NCI-H1694 treated with DMSO at 0.1 percent for 48 hours (cell line): ENCODE measurements at regions not wholly inside any gene's neighbourhood (a gene's known extent, or its start where the extent isn't known, plus 50 kb on each side); places are given as distances from the start of the nearest gene placed in this dataset.
"Not testable (repeated sequence)": the region's sequence is repeated elsewhere in the genome, so short reads cannot be mapped to it uniquely, and the experiment has no call there.

Source experiments
- DNase-seq: peaks from one replicate; lab custom pipeline; 2025; lab: John Stamatoyannopoulos, UW

DNA sequence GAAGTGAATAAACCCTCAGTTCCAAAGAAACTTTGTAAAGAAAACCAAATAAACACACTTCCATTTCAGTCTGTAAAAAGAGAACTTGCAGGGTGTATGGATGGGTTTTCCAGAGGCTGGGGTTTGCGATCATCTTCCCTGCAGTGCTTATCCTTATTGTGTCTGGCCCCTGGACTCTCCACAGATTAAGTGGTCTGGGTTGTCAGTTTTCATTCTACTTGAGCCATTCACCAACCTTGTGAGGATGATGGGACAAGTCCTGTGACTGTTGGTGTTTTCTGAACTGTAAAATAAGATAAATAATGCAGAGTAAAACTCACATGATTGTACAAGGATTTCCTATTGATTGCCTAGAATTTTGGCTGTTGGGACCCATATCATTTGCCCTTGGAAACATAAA, 166.1 kb upstream of the MOCS2 start:
- DNase-seq: no peak

DNA sequence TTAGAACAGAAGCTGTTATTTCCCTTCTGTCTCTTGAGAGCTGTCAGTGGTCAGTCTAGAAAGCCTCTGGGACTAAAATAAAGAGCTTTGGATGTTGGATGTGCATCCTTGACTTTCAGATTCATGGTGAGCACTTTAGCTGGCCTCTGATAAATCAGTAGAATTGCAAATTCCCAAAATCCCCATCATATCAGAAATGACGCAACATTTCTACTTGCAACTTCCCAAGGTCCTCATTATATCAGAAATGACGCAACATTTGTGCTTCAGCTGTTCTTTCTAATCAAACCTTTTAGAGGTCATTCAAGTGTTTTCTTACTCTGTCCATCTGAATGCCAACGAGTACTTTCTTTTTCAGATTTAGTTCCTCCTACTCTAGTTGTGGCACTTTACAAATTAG, 167.3 kb upstream of the MOCS2 start:
- no peak for DNase-seq

DNA sequence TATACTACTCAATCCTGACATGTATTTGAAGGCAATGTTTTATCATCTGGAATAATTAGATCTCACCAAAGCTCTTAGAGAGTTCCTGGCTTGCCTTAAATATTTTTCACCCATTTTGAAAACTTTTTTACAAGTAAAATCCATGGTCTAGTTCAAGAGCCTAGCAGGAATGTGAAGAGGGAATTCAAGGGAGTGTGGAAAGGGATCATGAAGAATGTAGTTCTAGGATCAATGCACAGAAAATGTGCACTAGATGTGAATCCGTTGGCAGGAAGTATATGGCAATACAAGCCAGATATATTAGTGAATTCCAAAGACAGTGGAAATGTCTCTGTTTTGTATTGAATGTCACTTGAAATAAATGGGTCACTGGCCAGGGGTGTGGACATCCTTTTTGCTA, 167.9 kb upstream of the MOCS2 start:
- no peak for DNase-seq

DNA sequence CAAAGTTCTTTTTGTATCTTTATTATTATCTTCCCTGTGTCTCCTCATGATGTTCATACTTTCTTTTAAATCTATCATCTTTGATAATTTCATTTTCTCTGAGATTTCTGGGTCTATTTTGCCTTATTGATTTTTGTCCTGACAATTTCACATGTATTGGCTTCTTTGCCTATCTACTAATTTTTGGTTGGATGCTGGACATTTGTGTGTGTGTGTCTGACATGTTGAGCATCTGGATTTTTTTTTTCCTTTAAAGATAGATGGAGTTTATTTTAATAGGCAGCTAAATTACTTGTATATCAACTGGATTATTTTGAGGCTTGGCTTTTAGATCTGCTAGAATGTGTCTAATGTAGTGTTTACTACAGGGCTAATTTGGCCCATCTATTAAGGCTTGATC, 178.0 kb upstream of the MOCS2 start:
- no peak for DNase-seq

DNA sequence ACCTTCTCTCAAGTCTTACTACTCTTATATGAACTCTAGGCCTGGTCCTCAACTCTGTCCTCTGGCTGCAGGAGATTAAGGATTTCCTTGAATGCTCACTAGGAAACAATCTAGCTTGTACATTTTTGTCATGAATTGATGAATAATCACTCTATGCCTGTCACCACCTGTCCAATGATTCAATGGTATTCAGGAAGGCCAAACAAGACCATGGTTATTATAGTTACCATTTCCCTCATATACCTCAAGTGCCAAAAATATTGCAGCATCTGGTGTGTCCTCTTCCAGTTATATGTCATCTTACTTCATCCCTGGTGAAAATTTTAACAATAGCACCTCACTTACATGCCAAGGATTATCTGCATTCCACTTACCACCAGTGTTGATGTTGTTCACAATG, 179.0 kb upstream of the MOCS2 start:
- no peak for DNase-seq

DNA sequence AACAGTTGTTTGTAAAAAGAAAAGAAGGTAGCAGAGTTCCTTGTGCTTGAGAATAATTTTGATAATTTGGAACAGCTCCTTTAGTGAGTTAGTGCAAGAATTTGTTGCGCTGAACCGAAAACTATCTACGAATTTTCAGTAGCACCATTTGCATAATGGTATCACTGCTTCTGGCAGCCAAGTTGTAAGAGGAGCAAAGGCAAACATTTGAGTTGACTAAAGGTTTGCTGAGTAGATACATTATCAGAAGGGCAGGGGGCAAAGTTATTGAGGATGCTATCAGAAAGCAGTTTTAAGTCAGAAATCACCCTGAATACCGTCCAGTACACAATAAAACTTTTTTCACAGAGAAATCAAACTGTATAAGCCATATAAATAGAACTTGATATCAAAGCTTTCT, 181.5 kb upstream of the MOCS2 start:
- DNase-seq: no peak

DNA sequence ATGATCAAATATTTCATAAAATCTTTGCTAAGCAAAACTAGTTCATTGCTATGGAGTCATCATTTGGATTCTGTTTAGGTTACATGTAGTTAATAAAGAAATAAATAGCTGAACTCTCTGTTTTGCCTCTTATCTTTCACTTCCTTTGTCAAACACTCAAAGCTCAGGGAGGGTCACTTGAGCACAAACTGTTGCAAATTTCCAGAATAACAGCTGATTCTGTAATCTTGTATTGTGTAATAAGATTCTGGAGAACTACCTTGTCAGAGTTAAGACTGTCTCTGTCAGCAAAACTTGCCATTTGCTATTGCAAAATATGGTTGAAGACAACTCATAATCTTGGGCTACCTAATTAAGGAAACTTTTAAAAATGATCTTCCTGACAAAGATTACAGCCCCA, 182.0 kb upstream of the MOCS2 start:
- DNase-seq: no peak

DNA sequence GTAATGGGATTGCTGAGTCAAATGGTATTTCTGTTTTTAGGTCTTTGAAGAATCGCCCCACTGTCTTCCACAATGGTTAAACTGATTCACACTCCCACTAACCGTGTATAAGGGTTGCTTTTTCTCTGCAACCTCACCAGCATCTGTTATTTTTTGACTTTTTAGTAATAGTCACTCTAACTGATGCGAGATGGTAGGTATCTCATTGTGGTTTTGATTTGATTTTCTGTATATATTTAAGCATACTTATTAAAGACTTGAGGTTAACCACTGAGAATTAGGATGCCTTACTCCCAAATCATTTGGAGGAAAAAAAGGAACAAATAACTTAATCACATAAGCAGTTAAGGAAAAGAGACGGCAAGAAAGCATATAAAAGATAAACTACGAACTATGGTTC, 181.6 kb upstream of the FST start:
- DNase-seq: no peak

DNA sequence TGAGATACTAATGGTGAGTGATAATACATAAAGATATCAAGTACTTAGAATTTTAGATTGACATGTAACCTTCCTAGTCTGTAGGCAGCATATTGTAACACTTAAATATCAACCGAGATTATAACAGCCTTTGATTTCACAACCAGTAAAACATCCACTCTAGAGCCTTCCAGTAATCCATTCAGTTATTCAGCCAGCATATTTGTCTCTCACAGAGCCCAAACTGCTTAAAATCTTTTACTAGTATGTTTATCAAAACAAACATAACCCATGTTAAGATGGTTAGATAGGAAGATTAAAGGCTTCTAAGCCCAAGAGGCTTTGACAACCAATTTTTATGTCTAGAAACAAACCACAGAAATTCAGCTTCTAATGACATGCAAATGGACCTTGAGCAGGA, 177.9 kb upstream of the FST start:
- no peak for DNase-seq

DNA sequence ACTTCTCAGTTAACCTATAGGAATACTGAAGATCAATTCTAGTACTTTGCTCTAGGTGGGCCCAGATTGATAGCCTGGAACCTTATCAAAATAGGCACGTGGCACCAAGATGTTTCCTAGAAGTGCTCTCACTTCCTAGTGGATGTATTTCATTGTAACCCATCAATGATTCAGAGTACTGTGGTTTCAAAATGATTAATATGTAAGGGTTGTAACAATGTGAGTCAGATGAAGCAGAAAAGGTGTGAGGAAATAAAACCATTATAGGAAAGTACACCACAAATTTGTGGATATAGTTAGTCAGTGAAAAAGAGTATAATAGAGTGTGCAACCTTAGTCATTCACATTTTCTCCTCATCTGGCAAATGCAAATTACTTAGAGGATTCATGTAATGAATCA, 177.3 kb upstream of the FST start:
- DNase-seq: no peak

DNA sequence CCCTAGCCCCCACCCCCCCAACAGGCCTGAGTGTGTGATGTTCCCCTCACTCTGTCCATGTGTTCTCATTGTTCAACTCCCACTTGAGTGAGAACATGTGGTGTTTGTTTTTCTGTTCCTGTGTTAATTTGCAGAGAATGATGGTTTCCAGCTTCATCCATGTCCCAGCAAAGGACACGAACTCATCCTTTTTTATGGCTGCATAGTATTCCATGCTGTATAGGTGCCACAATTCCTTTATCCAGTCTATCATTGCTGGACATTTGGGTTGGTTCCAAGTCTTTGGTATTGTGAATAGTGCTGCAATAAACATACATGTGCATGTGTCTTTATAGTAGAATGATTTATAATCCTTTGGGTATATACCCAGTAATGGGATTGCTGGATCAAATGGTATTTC, 175.1 kb upstream of the FST start:
- DNase-seq: not testable (repeated sequence)

DNA sequence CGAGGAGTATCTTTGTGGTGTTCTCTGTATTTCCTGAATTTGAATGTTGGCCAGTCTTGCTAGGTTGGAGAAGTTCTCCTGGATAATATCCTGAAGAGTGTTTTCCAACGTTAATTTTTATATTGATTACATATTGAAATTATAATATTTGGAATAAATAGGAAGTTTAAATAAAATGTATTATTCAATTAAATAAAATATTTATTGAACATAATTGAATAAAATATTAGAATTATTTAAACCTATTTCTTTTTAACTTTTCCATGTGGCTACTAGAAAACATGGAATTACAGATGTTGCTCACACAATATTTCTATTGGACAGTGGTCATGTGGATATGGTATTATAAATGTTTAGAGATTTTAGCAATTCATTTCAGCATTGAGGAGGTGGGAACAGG, 170.8 kb upstream of the FST start:
- no peak for DNase-seq

DNA sequence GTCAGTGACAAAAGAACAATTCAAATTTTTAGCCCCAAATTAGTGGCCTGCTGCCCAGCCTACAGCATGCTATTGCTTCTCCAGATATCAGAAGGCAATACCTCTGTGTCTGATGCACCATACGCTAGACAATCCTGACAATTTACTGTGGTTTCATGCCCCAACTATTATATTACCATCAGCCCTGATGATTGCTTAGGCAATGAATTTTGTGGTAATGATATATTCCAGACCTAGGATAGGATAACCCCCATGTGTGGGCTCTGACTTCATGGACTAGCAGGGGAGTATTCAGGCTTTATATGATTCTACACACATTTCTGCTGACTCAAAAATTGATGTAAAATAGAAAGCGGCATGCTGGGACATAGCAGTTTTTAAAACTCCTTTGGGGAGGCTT, 168.7 kb upstream of the FST start:
- DNase-seq: no peak

DNA sequence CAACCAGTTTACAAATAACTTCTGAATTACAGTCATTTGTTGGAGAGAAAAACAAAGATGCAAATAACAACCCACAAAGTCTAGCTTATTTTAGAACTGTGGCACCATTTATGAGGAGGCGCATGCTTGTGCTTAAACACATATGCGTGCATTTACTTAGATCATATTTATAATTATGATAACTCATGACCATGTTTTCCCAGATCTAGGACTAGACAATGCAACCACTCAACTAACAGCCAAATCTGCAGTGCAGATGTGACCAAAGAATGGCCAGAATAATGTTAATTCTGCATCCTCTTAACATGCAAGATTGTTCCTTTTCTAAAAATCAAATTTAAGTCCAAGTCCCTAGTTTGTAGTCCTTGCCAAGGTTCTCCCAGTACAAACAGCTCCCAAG, 167.3 kb upstream of the FST start:
- no peak for DNase-seq

DNA sequence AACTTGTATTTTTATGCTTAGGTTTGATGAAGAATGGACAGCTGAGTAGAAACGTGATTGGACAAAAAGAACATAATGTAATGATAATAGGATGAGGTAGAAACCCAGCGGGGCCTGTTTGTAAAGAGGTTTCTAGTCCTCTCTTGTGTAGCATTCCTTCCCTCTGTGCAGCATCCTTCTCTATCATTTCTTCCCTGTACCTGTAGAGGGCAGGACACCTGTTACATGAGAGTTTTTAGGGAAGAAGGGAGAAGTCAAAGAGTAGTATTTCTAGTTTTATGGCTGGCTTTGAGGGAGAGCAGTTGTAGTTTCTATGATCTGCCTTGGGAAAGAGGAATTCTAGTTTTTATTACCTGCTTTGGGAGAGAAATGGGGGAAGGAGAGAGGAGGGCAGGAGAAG, 162.1 kb upstream of the FST start:
- no peak for DNase-seq

DNA sequence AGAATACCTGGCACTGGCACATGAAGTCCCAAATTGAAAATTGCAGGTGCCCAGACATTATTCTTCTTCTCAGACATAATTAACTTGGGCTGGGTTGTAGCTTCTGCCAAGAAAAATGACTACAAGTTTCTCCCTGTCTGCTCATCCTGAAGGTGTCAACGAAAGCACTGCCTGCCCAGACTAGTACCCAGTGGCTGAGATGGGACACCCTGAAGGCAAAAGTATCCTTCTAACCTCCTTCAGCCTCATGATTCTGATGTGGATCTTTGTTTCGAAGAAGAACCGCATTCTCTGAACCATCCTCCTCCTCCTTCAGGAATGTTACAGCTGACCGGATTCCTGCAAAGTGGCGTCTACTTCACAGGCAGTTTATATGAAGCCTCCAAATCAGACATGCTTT, 161.1 kb upstream of the FST start:
- DNase-seq: no peak

DNA sequence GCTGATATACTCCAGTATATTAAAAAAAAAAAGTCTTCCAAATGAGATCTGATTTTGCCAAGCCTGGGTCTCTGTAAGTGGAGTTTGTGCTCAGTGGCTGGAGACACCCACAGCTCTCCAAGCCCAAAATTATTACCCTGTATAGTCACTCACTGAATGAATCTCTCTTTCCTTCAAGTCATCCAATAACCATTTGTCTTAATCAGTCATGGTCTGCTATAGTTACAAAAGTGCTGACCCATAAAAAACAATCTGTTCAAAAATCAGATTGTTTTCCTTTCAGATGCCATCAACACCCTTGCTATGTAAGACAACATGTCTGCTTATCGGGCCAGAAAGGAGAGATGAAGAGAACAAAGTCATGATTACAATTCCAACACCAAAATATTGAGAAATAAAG, 159.4 kb upstream of the FST start:
- DNase-seq: no peak

DNA sequence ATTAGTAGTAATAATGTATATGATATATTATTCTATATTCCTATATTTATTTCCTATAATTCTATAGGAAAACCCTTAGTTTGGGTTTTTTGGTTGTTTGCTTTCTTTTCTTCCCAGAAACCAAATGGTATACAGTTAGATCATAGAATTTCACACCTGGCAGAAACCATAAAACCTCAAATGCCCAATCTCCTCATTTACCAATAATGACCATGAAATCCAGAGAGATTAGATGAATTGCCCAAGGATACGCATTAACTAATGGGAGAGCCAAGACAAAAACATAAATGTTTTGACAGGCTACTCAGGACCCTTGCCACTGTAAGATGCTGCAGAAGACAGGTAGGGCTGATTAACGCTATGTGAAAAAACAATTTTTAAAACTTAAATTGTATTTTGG, 158.7 kb upstream of the FST start:
- DNase-seq: no peak

DNA sequence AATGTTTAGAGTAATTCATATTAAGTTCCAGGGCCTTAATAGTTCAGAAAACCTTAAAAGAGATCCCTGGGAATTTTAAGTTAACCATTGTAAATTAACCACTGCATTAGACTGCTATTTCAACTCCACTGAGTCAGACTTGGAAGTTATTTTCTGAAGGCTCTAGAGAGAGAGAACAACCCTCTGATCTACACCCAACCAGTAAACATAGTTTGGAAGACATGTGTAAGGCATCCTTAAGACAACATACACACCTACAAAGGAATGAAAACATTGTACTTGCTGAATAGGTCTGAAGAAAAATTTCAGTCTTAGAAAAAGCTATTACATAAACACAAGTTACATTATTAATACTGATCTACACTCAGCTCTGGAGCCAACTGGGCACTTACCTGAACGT, 158.2 kb upstream of the FST start:
- DNase-seq: no peak

DNA sequence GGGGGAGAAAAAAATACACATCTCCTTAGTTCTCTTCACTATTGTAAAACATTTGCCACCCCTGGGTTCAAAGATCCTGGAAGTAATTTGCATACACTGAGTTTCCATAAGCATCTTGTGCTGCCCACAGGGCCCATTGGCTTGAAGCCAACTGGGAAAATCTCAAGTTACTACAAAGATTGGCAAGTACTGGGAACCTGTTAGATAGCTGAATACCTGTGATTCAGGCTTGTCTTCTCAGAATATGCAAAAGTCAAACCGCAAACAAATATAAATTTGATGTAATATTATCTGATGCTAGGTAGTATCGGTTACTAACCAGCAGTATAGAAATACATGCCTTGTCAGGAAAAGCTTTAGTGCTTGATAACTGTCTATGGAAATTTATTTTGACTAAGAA, 156.9 kb upstream of the FST start:
- DNase-seq: no peak

DNA sequence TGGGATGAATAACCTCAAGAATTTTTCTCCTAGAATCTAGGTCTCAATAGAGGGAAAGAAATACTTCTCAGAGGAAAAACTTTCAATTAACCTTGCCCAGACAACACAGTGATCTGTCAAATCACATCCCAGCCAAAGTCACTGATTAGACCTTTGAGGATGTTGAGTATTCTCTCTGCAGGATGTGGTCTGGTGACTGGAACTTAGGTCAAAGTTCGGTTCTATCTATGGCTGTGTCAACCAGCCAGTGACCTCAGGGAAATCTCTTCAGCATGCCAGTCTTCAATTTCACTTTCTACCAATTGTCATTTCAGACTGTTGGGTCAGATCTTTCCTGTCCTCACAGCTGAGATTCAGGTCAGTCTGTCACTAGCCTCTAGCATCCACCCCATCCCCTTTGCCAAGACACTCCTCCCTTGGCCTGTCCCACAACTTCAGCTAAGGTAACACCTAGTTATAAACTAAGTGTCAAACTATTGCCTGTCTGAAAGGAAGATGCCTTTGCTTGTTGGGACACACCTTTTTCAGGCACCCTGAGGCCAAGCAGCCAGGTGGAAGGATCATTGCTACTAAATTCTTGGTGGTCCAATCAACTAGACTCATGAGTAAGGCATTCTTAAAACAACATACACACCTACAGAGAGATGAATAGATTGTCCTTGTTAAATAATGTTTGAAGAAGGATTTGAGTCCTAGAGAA, 156.3 kb upstream of the FST start:
- no peak for DNase-seq

DNA sequence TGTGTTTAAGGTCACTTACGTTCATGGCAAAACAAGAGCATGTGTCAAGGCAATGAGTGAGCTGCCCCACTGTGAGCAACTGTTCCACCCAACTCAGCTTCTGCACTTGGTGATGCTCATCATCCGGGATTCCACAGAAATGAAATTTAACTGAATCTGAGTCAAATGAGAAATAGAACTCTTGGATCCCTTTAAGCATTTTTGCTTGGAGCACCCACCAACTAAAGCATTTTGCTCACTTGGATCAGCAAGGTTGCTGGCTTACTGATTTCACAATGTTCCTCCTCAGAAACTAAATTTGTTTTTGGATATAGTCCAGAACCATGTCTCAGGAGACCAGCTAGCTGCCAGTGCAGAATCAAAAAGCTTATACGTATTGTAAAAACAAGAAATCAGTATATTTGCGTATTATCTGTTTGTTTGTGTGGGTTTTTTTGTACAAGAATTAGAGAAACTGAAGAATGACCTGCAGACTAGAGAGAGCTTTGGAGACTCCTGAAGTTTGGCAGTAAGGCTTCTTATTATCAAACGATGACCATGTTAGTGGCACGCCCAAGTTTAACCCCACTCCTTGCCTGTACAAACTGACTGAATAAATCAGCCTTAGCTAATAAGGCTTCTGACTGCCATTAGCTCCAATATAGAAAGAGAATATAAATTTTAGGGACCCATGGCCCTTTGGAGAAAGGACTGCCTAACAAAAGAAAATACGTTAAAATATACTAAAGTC, 153.8 kb upstream of the FST start:
- no peak for DNase-seq

DNA sequence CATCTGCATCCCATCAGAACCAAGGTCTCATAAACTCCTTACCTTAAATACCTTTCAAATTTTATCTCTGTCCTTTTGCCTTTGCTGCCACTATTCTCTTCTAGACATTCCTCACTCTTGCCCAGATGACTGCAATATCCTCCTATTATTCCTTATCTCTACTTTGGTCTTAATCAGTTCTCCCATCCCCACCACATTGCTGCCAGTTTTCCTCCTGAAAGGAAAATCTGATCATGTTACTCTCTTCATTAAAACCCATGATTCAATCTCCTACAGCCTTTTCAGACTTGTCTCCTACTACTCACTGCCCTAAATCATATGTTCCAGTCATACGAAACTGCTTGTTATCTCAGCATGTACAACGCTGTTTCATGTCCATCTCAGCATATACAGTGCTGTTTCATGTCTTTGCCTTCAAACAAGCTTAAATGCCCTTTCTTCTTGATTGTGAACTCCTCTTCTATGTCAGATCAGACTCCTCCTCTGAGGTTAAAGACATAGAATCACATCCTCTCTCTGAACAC, 152.6 kb upstream of the FST start:
- DNase-seq: no peak

DNA sequence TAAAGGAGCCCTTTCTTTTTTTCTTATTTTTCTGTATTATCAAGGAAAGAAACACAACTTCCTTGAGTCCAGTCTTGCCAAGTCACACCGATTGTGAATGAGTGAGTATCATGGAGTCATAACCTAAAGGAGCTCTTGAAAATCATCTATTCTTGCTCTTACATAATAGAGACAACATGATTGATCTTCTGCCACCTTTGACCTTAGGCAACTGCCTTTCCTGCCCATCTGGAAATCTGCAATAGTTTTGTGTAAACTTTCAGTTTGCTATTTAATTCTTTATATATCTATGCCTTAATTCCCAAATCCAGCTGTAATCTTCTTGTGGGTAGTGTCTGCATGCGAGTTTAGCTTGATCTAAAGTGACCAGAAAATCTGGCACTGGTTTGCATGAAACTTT, 149.9 kb upstream of the FST start:
- no peak for DNase-seq
